Activated naive CD4-positive, alpha-beta T cell (primary cell): ENCODE measurements at regions not wholly inside any gene's neighbourhood (a gene's known extent, or its start where the extent isn't known, plus 50 kb on each side); places are given as distances from the start of the nearest gene placed in this dataset.
"Not testable (repeated sequence)": the region's sequence is repeated elsewhere in the genome, so short reads cannot be mapped to it uniquely, and the experiment has no call there.

Experiments
- DNase-seq, 4 experiments: peaks; one replicate each; lab custom pipeline; 2025; lab: John Stamatoyannopoulos, UW

DNA sequence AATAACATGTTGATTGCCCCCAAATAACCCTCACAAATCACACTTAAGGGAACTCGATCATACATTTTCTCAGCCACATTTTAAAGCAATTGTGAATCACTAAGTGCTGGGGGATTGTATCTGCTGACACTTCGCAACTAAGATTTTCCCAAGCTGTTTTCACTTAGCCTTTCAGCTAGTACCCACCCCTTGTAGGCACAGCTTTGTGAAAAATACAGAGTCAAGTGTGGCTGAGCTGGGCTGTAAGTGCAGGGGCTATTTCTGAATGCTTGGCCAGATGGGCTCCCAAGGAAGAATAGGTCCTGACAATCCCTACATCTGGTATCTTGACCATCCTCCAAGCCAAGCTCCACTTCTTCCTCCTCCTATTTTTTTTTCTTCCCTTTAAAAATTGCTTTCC, 289.2 kb upstream of the NMUR2 start:
- no peak for DNase-seq

DNA sequence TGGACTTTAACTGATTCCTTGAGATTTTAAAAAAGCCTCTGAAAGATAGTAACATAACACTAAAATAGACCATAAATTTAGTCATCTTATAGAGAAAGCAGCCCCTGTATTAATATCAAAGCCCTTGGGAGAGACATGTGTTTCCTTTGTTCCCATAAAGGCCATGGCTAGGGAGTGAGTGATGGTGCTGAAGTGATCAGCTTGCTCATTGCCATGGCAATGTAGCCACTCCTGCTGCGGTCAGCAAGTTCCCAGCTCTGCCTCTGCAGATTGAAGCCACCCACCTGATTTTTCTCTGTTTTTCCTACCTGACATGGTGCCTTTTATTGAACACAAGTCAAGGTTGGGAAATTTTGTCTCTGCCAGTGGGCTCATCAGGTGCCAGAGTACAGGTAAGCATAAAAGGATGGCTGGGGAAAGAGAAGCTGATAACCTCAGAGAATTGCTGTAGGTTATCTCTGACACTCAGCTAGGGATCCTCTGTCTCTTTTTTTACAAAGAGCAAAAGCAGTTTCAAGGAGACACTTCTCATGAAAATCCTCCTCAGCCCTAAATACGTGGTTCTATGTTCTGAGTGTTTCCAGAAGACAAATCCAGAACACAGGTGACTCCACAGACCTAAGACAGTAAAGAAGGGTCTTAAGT, 296.3 kb upstream of the NMUR2 start:
- no peak for DNase-seq

DNA sequence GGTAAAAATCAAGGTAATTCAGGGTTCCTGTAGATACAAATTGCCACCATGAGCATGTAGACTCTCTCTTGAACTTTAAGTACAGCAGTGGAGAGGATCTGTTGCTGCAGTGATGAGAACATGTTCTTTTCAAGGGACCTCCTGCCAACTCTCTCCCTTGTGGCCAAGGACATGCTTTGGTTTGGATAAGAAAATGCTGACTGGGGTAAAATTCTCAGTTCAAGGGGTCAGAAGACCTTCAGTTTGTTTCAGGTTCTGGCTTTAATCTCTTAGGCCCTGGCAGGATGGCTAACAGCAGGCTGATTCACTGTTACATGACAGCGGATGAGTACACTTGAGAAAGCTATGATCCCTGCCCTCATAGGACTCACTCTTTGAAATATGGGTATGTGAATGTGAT, 299.2 kb upstream of the NMUR2 start:
- no peak for DNase-seq

DNA sequence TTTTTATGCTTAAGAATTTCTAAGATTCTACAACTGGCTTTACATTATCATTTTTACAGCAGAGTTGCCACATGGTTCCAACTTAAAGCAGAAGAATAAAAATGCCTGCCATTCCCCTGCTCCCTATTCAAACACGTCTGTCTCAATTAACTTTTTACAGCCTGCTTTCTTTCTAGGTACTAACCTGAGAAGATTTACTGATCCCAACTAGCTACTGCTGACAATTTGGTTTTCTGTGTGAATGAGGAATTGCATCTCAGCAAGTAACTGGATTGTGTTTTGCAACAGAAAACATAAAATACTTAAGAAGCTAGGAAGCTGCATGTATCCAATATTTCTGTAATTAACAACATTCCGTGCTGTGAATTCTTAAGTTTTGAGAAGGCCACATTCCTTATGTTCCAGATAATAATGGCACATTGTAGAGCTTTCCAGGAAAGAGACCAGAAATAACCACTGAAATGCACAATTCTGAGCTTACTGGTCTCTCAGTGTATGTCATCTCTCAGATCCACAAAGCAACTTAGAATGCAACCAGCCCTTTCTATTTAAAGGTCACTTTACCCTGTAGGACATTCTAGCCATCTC, 306.8 kb upstream of the NMUR2 start:
- DNase-seq, result no peak

DNA sequence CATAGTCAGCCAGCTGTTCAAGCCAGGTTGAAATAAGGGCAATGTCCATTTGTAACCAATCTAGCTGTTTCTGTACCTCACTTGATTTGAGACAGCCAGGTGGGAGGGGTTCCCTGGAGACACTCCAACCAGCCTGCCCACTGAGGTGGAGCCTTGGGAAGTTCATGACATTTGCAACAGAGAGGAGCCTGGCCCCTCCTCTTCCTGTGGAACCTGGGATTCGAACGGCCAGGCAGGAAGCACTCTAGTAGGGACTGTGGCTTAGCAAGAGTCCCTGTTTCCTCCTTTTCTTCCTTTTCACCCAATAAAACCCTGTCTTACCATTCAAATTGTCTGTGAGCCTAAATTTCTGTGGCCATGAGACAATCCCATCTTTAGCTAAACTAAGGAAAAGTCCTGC, 312.3 kb upstream of the NMUR2 start:
- DNase-seq, result no peak

DNA sequence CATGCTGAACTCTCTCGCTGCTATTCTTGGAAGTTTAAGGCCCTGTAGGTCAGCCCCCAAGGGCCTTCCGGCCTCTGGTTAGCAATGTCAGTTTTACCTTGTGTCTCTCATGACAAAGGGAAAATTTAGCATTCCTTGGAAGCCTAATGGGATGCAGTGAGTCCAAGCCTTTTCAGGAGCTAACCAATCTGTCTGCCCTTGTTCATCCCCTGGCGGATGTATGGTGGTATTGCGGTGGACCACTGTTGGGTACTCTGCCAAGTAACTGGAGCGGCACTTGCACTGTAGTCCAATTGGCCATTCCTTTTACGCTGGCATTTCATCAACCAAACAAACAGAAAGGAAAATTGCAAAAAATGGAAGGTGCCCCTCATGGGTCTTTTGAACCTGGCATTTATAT, 318.4 kb upstream of the NMUR2 start:
- no peak for DNase-seq

DNA sequence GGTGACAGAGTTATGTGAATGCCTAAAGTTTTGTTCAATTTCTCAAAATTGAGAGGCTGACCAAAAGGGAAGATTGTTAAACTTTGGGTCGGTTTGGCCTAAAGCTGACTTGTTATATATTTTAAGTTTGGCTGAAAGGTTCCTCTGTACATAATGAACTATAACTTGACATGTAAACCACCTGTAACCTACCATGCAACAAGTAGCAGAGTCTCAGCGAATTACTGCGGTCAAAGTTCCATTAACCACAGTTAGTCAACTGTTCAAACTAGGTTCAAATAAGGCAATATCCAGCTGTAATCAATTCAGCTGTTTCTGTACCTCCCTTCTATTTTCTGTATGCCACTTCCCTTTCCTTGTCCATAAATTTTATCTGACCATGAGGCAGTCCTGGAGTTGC, 325.1 kb upstream of the NMUR2 start:
- no peak for DNase-seq

DNA sequence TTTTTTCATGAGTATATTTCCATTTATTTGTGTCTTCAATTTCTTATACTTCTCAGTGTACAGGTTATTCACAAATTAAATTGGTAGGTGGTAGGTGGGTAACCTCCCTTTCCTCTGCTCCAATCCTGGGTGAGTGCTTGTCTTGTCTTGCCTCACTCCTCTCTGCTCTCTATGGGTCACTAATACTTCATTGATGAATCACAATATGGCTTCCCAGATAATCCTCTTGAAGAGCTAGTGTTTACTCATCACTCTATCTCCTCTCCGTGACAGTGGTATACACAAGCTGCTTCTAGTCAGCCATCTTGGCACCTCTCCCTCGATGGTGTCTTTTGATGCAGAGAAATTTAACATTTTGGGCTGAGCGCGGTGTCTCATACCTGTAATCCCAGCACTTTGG, 331.8 kb upstream of the NMUR2 start:
- DNase-seq, result no peak

DNA sequence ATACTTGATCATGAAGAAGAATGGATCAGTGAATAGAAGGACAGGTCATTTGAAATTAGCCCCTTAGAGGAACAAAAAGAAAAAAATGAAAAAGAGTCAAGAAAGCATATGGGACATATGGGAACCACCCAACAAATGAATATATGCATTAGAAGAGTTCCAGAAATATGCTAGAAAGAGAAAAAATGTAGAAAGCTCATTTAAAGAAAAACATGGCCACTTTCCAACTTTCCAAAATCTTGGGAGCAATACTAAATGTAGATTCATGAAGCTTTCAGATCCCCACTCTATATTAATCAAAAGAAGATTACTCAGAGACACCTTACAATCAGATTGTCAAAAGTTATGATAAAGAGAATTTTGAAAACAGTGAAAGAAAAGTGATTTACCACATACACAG, 334.8 kb upstream of the NMUR2 start:
- no peak for DNase-seq

DNA sequence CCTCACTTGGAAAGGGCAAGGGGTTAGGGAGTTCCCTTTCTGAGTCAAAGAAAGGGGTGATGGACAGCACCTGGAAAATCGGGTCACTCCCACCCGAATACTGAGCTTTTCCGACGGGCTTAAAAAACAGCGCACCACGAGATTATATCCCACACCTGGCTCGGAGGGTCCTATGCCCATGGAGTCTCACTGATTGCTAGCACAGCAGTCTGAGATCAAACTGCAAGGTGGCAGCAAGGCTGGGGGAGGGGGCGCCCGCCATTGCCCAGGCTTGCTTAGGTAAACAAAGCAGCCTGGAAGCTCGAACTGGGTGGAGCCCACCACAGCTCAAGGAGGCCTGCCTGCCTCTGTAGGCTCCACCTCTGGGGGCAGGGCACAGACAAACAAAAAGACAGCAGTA, 336.0 kb upstream of the NMUR2 start:
- not testable (repeated sequence) for DNase-seq

DNA sequence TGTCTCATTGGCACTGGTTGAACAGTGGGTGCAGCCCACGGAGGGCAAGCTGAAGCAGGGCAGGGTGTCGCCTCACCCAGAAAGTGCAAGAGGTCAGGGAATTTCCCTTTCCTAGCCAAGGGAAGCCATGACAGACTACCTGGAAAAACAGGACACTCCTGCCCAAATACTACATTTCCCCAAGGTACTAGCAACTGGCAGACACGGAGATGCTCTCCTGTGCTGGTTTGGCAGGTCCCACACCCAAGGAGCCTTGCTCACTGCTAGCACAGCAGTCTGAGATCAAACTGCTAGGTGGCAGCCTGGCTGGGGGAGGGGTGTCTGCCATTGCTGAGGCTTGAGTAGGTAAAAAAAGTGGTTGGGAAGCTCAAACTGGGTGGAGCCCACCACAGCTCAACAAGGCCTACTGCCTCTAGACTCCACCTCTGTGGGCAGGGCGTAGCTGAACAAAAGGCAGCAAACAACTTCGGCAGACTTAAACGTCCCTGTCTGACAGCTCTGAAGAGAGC, 382.7 kb upstream of the NMUR2 start:
- DNase-seq, result not testable (repeated sequence)

DNA sequence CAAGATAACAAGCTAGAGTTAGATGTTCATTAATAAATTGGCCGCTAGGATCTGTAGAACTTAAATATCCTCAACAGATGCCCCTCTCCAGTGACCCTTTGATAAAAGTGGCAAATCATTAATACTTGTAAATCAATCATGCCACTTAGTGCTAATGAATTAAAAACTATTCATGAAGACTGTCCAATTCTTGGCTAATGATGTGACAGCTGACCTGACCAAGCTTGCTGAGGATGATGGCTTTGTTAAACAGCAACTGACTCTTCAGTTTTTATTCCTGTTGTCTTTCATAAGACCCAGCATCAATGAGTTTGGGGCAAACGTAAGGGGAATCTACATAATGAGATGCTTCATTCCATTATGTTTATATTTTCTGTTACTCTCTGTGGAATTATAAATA, 396.8 kb upstream of the NMUR2 start:
- DNase-seq, result no peak

DNA sequence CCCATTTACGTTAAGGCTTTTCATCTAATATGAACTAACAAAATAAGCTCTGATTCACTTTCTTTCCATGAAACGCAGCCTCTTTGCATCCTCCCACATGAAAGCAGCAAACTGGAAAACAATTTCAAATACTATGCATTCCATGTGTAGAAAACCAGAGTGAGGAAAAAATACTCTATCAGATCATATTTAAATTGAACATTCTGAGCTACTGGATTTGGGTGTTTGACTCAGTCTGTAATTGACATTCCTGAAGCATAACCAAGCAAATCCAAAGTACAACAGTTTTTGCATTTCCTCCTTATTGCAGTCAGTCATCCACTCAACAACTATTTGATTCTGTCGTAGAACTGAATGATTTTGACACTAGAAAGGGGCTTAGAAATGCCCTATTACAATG, 399.1 kb upstream of the NMUR2 start:
- no peak for DNase-seq

DNA sequence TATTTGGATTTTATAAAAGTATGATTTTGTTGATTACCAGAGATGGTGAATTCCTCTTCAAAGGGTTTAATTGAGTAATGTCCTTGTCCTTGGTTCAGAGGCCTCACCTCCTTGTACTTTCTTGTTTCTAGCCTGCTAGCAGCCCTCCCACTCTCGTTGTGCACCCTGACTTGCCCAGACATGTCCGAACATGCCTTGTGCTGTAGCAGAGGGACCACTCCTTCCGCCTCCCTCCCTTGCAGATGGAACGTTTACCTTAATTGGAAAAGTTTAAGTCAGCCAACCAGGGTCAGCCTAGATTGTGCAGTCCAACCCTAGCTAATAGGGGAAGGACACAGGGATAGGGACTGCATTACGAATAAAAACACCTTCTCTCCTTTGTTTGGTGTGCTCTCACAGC, 406.9 kb upstream of the NMUR2 start:
- DNase-seq, result no peak

DNA sequence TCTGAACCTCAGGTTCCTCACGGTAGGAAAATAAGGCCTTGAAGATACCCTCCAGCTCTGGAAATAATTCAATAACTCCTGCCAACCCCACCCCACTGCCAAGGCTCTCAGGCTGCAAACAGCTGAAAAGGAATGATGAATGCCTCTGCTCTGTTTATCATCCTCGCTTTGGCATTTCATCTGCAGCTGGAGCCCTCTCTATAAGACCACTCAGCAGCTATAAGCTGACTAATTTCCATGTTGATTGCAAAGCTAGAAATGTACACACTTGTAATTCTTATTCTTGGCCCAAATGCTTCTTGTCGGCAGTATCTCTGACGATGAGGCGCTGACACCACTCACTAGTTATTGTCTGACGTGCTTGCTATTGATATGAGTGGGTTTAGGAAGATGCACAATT, 408.4 kb upstream of the NMUR2 start:
- no peak for DNase-seq

DNA sequence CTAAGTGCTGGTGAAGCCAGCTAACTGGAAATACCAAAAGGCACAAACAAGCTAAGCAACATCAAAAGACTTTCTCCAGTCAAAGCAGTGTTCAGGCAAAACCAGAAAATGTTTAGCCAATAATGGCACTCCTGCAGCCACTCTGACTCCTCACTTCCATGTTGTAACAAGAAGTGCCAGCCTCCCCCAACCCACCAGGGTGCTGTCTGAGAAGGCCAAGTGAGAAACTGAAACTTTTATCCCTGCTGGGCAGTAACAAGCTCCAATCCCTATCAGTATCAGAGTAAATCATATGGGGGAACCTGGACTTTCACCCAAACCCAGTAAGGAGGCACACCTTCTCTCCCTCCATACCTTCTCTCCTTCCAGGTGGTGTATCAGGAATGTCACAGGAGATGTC, 414.8 kb upstream of the NMUR2 start:
- no peak for DNase-seq

DNA sequence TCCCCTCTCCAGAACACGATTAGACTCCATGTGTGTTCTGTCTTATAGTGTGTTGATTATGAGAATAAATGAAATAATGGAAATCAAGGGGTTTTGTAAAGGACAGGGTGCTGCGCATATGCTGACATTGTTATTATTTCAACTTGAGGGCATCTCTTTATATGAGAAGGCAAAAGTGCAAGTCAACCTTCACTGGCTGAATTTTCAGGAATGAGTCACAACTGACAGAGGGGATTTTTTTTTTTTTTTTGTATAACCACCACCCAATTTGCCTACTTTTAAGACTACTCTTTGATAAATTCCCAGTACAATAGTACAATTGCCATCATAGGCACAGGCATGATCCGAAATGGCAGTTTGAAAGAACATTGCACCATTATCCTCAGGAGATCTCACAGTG, 419.2 kb upstream of the NMUR2 start:
- DNase-seq, result no peak

DNA sequence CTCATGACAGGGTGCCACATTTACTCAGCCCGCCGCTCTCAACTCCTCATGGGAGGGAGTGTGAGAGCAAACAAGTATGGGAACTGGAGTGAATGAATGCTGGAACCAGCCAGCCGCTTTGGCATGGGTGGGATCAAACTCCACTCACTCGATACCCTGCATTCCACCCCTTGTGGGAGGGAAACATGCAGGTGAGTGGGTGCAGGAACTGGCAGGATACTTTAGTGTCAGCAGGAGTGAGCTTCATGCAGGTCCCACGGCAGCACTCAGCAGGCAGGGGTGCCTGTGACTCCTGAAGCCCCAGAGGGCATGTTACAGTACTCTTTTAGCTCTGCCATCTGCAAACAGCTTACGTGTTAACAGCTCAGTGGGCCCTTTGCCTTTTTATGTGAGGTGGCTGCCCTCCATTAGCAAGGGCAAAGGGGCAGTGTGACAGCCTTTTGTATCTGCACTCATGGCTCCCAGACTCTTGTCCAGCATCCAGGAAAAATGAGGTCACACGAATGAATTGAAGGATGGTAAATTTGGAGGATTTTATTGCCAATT, 433.2 kb upstream of the NMUR2 start:
- DNase-seq, result no peak

DNA sequence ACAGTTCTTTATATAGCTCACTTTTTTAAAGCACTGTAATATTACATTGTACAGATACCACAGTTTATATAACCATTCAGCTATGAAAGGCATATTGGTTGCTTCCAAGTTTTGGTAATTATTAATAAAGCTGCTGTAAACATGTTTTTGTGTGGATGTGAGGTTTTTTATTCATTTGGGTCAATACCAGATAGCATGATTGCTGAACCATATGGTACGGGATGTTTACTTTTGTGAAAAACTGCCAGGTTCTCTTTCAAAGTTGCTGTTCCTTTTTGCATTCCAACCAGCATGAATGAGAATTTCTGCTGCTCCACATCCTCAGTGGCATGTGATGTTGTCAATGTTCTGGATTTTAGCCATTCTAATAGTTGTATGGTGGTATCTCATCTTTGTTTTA, 439.6 kb upstream of the NMUR2 start:
- no peak for DNase-seq

DNA sequence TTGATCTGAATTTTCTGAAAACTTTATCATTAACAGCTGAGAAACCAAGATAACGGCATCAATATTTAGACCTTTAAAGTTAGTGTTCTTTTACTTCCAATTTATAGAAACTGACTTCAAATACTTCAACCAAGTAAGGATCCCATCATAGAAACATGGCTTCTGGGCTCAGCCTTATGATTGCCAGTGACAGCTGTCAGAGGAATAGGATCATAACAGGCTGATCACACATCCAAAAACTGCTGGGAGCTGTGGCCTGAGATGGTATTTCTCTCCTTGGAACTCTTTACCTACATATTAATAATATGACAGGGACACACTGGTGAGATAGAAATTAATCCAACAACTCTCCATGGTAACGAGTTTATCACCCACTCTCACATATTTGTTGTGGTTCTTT, 448.3 kb upstream of the NMUR2 start:
- DNase-seq, result no peak

DNA sequence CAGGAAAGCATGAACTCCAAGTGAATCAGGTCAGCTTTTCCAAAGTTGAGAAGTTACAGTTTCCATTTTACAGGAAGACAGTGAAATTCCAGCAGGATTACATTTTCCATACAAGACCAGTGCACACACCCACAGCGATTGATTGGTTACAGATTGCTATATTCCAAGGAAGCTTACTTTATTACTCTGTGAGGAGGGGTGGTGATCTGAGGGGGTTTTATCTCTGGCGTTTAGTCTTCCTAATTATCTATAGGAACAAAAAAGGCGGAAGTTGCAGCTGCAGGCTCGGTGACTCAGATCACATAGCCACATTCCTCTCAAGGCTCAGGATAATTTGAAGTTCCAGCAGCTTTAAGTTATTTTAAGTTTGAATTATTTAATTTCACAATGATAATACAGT, 450.4 kb upstream of the NMUR2 start:
- no peak for DNase-seq

DNA sequence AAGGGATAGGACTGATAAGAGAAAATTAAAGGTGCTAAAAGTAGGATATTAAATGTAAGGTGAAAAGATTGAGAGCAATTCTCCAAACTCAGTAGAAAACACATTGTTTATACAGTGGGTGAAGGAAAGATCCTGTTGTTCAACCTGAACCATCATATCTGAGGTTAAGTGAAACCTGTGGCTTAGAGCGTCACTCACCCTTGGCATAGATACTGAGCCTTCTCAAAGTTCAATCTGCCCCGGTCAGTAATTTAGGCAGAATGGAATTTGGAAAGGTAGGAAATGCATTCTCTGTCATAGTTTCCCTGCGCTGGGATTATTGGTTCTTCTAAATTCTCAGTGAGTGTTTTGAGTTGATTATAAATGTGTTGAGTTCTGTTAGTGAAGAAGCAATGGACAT, 456.2 kb upstream of the NMUR2 start:
- DNase-seq, result no peak

DNA sequence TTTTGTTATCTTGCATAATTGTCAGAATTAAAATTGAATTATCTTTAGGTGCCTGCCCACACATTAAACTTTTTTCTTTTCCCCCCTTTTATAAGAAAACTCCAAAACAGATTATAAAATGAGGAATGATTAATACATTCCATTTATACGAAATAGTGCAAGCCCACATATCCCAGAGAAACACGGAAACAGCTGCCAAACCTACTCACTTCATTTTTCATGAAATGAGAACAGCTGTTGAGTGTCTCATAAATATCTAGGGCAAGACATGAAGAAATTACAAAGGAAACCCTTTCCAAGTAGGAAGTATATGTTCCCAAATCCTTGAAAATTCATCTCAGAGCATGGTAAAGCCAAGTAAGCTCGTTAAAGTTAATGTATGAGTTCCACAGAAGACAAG, 459.4 kb upstream of the NMUR2 start:
- no peak for DNase-seq

DNA sequence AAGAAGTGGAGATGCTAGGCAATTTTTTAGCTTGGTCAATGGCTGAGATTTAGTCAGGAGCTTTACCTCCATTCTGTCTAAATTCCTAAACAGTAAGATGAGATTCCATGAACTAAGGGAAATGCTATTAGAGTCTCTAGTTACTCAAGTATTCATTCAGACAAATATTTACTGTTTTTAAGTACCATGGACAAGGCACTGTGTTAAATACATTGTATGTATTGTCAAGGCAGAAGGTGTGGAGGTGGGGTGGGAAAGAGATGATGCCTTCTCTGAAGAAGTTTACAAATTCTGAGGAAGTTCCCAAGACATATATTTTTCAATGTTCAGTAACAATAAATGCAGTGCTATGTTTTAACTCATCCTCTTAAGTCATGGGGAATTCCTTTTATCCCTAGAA, 459.9 kb upstream of the NMUR2 start:
- no peak for DNase-seq
